ENCODE measurements at regions not wholly inside any gene's neighbourhood (a gene's known extent, or its start where the extent isn't known, plus 50 kb on each side); places are given as distances from the start of the nearest gene placed in this dataset.

GRCh38 chr12:89859508-89860220 lies 151.0 kb upstream of the ATP2B1 start:
- no peak overlapping the region for H3K27ac ChIP-seq (ENCODE audit: low read depth, low read length)
- H3K27me3 ChIP-seq (ENCODE audit: control insufficient read depth, insufficient read depth, low read length): no peaks in the 10 kb centered on the region
- H3K36me3 ChIP-seq (ENCODE audit: control insufficient read depth, insufficient read depth, low read length): no peaks in the 10 kb centered on the region
- WGBS (ENCODE audit: insufficient coverage): 0% methylated on average over 1 of the region's 1 CpG
- no peak for DNase-seq (ENCODE audit: low read depth in 4 of 6, low spot score in 6 of 6)
- no peaks in the 10 kb centered on the region for H3K9me3 ChIP-seq (ENCODE audit: control insufficient read depth, insufficient read depth, low read length)
- no peak overlapping the region for H3K4me3 ChIP-seq (ENCODE audit: low read depth, low read length)
- H3K4me1 ChIP-seq (ENCODE audit: control insufficient read depth, insufficient read depth, low read length): no peaks in the 10 kb centered on the region

GRCh38 chr12:89858718-89859117 lies 150.1 kb upstream of the ATP2B1 start:
- H3K36me3 ChIP-seq (ENCODE audit: control insufficient read depth, insufficient read depth, low read length): no peaks in the 10 kb centered on the region
- H3K4me3 ChIP-seq (ENCODE audit: low read depth, low read length): no peak overlapping the region
- H3K4me1 ChIP-seq (ENCODE audit: control insufficient read depth, insufficient read depth, low read length): no peaks in the 10 kb centered on the region
- no peak overlapping the region for H3K27ac ChIP-seq (ENCODE audit: low read depth, low read length)
- no peaks in the 10 kb centered on the region for H3K9me3 ChIP-seq (ENCODE audit: control insufficient read depth, insufficient read depth, low read length)
- WGBS (ENCODE audit: insufficient coverage): 84% methylated on average over 2 of the region's 3 CpGs
- H3K27me3 ChIP-seq (ENCODE audit: control insufficient read depth, insufficient read depth, low read length): no peaks in the 10 kb centered on the region
- DNase-seq (ENCODE audit: low read depth in 4 of 6, low spot score in 6 of 6): no peak

GRCh38 chr12:89857652-89858274 lies 149.1 kb upstream of the ATP2B1 start:
- 92% methylated on average over 4 of the region's 6 CpGs for WGBS (ENCODE audit: insufficient coverage)
- no peaks in the 10 kb centered on the region for H3K4me1 ChIP-seq (ENCODE audit: control insufficient read depth, insufficient read depth, low read length)
- no peak overlapping the region for H3K27ac ChIP-seq (ENCODE audit: low read depth, low read length)
- H3K9me3 ChIP-seq (ENCODE audit: control insufficient read depth, insufficient read depth, low read length): no peaks in the 10 kb centered on the region
- no peaks in the 10 kb centered on the region for H3K27me3 ChIP-seq (ENCODE audit: control insufficient read depth, insufficient read depth, low read length)
- H3K4me3 ChIP-seq (ENCODE audit: low read depth, low read length): no peak overlapping the region
- no peaks in the 10 kb centered on the region for H3K36me3 ChIP-seq (ENCODE audit: control insufficient read depth, insufficient read depth, low read length)
- no peak for DNase-seq (ENCODE audit: low read depth in 4 of 6, low spot score in 6 of 6)

- Histone ChIP-seq H3K4me3 (ENCODE audit: low read depth, low read length) (no peak overlapping the region), H3K27ac (ENCODE audit: low read depth, low read length) (no peak overlapping the region), H3K36me3 (ENCODE audit: control insufficient read depth, insufficient read depth, low read length) (no peaks in the 10 kb centered on the region), H3K4me1 (ENCODE audit: control insufficient read depth, insufficient read depth, low read length) (no peaks in the 10 kb centered on the region), H3K9me3 (ENCODE audit: control insufficient read depth, insufficient read depth, low read length) (no peaks in the 10 kb centered on the region), H3K27me3 (ENCODE audit: control insufficient read depth, insufficient read depth, low read length) (no peaks in the 10 kb centered on the region)
- WGBS (ENCODE audit: insufficient coverage): no CpG with 5 or more reads among the region's 1 CpG
- DNase-seq (ENCODE audit: low read depth in 4 of 6, low spot score in 6 of 6): no peak
Measured at GRCh38 chr12:89856431-89856830, 147.8 kb upstream of the ATP2B1 start.

GRCh38 chr12:89848732-89849131 lies 140.1 kb upstream of the ATP2B1 start:
- no peak overlapping the region for H3K27ac ChIP-seq (ENCODE audit: low read depth, low read length)
- no peaks in the 10 kb centered on the region for H3K27me3 ChIP-seq (ENCODE audit: control insufficient read depth, insufficient read depth, low read length)
- H3K4me3 ChIP-seq (ENCODE audit: low read depth, low read length): no peak overlapping the region
- no peaks in the 10 kb centered on the region for H3K9me3 ChIP-seq (ENCODE audit: control insufficient read depth, insufficient read depth, low read length)
- no peaks in the 10 kb centered on the region for H3K4me1 ChIP-seq (ENCODE audit: control insufficient read depth, insufficient read depth, low read length)
- H3K36me3 ChIP-seq (ENCODE audit: control insufficient read depth, insufficient read depth, low read length): no peaks in the 10 kb centered on the region
- DNase-seq (ENCODE audit: low read depth in 4 of 6, low spot score in 6 of 6): peak in 1 of 6 donors; percentile 13
- 87% methylated on average over 8 of the region's 8 CpGs for WGBS (ENCODE audit: insufficient coverage)

GRCh38 chr12:89846473-89847055 lies 137.9 kb upstream of the ATP2B1 start:
- no peaks in the 10 kb centered on the region for H3K27me3 ChIP-seq (ENCODE audit: control insufficient read depth, insufficient read depth, low read length)
- H3K36me3 ChIP-seq (ENCODE audit: control insufficient read depth, insufficient read depth, low read length): no peaks in the 10 kb centered on the region
- H3K4me3 ChIP-seq (ENCODE audit: low read depth, low read length): no peak overlapping the region
- DNase-seq (ENCODE audit: low read depth in 4 of 6, low spot score in 6 of 6): no peak
- H3K27ac ChIP-seq (ENCODE audit: low read depth, low read length): no peak overlapping the region
- 80% methylated on average over 1 of the region's 2 CpGs for WGBS (ENCODE audit: insufficient coverage)
- H3K4me1 ChIP-seq (ENCODE audit: control insufficient read depth, insufficient read depth, low read length): no peaks in the 10 kb centered on the region
- no peaks in the 10 kb centered on the region for H3K9me3 ChIP-seq (ENCODE audit: control insufficient read depth, insufficient read depth, low read length)

GRCh38 chr12:89845767-89846166 lies 137.1 kb upstream of the ATP2B1 start:
- no peak for DNase-seq (ENCODE audit: low read depth in 4 of 6, low spot score in 6 of 6)
- Histone ChIP-seq H3K9me3 (ENCODE audit: control insufficient read depth, insufficient read depth, low read length) (no peaks in the 10 kb centered on the region), H3K4me1 (ENCODE audit: control insufficient read depth, insufficient read depth, low read length) (no peaks in the 10 kb centered on the region), H3K27me3 (ENCODE audit: control insufficient read depth, insufficient read depth, low read length) (no peaks in the 10 kb centered on the region), H3K36me3 (ENCODE audit: control insufficient read depth, insufficient read depth, low read length) (no peaks in the 10 kb centered on the region), H3K27ac (ENCODE audit: low read depth, low read length) (no peak overlapping the region), H3K4me3 (ENCODE audit: low read depth, low read length) (no peak overlapping the region)
- WGBS (ENCODE audit: insufficient coverage): no CpG with 5 or more reads among the region's 1 CpG

GRCh38 chr12:89845366-89845765 lies 136.7 kb upstream of the ATP2B1 start:
- no peaks in the 10 kb centered on the region for H3K36me3 ChIP-seq (ENCODE audit: control insufficient read depth, insufficient read depth, low read length)
- DNase-seq (ENCODE audit: low read depth in 4 of 6, low spot score in 6 of 6): no peak
- no CpG with 5 or more reads among the region's 3 CpGs for WGBS (ENCODE audit: insufficient coverage)
- no peaks in the 10 kb centered on the region for H3K9me3 ChIP-seq (ENCODE audit: control insufficient read depth, insufficient read depth, low read length)
- H3K27me3 ChIP-seq (ENCODE audit: control insufficient read depth, insufficient read depth, low read length): no peaks in the 10 kb centered on the region
- H3K4me3 ChIP-seq (ENCODE audit: low read depth, low read length): no peak overlapping the region
- H3K27ac ChIP-seq (ENCODE audit: low read depth, low read length): no peak overlapping the region
- no peaks in the 10 kb centered on the region for H3K4me1 ChIP-seq (ENCODE audit: control insufficient read depth, insufficient read depth, low read length)

GRCh38 chr12:89844539-89844938 lies 135.9 kb upstream of the ATP2B1 start:
- Histone ChIP-seq H3K27ac (ENCODE audit: low read depth, low read length) (no peak overlapping the region), H3K36me3 (ENCODE audit: control insufficient read depth, insufficient read depth, low read length) (no peaks in the 10 kb centered on the region), H3K4me3 (ENCODE audit: low read depth, low read length) (no peak overlapping the region), H3K4me1 (ENCODE audit: control insufficient read depth, insufficient read depth, low read length) (no peaks in the 10 kb centered on the region), H3K9me3 (ENCODE audit: control insufficient read depth, insufficient read depth, low read length) (no peaks in the 10 kb centered on the region), H3K27me3 (ENCODE audit: control insufficient read depth, insufficient read depth, low read length) (no peaks in the 10 kb centered on the region)
- no CpG with 5 or more reads among the region's 1 CpG for WGBS (ENCODE audit: insufficient coverage)
- DNase-seq (ENCODE audit: low read depth in 4 of 6, low spot score in 6 of 6): no peak

All from spinal cord (tissue), 9 donors.